ENCODE measurements at regions not wholly inside any gene's neighbourhood (a gene's known extent, or its start where the extent isn't known, plus 50 kb on each side); places are given as distances from the start of the nearest gene placed in this dataset.

GRCh38 chr12:125907351-125907750 lies 842.1 kb downstream of the AACS start:
- Histone ChIP-seq H3K36me3 (no peaks in the 10 kb centered on the region), H3K9me3 (peaks cover 0 to 26% (median 8%) of the 10 kb centered on the region in 8 donors), H3K27me3 (replicated peaks in 1 of 7) (no peaks in the 10 kb centered on the region), H3K4me3 (no peak overlapping the region), H3K4me1 (no peaks in the 10 kb centered on the region), H3K27ac (no peak overlapping the region)
- TF ChIP-seq POLR2A (IDR thresholded peaks at IDR 0.05) (no peak), CTCF (IDR thresholded peaks at IDR 0.05 in 8 of 11, conservative IDR thresholded peaks at IDR 0.05 in 3 of 11) (no peak), POLR2AphosphoS5 (IDR thresholded peaks at IDR 0.05) (no peak)
- intact Hi-C loops (cut with DNase I; ENCODE audit: low total_unique reads): no loop called here
- DNase-seq: no peak
- WGBS, 5 donors: 74 to 86% (median 83%) methylated on average over 3 of the region's 3 CpGs

- no peak overlapping the region for H3K27ac ChIP-seq
- TF ChIP-seq POLR2A (IDR thresholded peaks at IDR 0.05) (no peak), POLR2AphosphoS5 (IDR thresholded peaks at IDR 0.05) (no peak), CTCF (IDR thresholded peaks at IDR 0.05 in 8 of 11, conservative IDR thresholded peaks at IDR 0.05 in 3 of 11) (no peak)
- intact Hi-C loops (cut with DNase I; ENCODE audit: low total_unique reads): no loop called here
- no peak for DNase-seq
- no peak overlapping the region for H3K4me3 ChIP-seq
- H3K9me3 ChIP-seq: peaks cover 0 to 13% (median 0%) of the 10 kb centered on the region in 8 donors
- 77 to 86% (median 83%) methylated on average over 12 of the region's 12 CpGs for WGBS, 5 donors
- H3K36me3 ChIP-seq: no peaks in the 10 kb centered on the region
- H3K27me3 ChIP-seq (replicated peaks in 1 of 7): no peaks in the 10 kb centered on the region
- no peaks in the 10 kb centered on the region for H3K4me1 ChIP-seq
These were observed 854.7 kb downstream of the AACS start for GRCh38 chr12:125919856-125920470.

GRCh38 chr12:125922330-125922729 lies 857.1 kb downstream of the AACS start:
- Histone ChIP-seq H3K27ac (no peak overlapping the region), H3K4me1 (no peaks in the 10 kb centered on the region), H3K36me3 (no peaks in the 10 kb centered on the region), H3K27me3 (replicated peaks in 1 of 7) (no peaks in the 10 kb centered on the region), H3K9me3 (peaks cover 0 to 11% (median 0%) of the 10 kb centered on the region in 8 donors), H3K4me3 (no peak overlapping the region)
- no peak for TF ChIP-seq CTCF (IDR thresholded peaks at IDR 0.05 in 8 of 11, conservative IDR thresholded peaks at IDR 0.05 in 3 of 11)
- TF ChIP-seq POLR2A (IDR thresholded peaks at IDR 0.05): no peak
- no peak for TF ChIP-seq POLR2AphosphoS5 (IDR thresholded peaks at IDR 0.05)
- intact Hi-C loops (cut with DNase I; ENCODE audit: low total_unique reads): no loop called here
- 62 to 77% (median 72%) methylated on average over 5 of the region's 5 CpGs for whole genome bisulfite sequencing, 5 donors
- DNase-seq: no peak

- Histone ChIP-seq H3K4me1 (no peaks in the 10 kb centered on the region), H3K4me3 (no peak overlapping the region), H3K27ac (no peak overlapping the region), H3K36me3 (no peaks in the 10 kb centered on the region), H3K9me3 (peaks cover 0 to 3% (median 0%) of the 10 kb centered on the region in 8 donors), H3K27me3 (replicated peaks in 1 of 7) (no peaks in the 10 kb centered on the region)
- 75 to 95% (median 89%) methylated on average over 1 of the region's 1 CpG for WGBS, 5 donors
- TF ChIP-seq POLR2A (IDR thresholded peaks at IDR 0.05) (no peak), POLR2AphosphoS5 (IDR thresholded peaks at IDR 0.05) (no peak), CTCF (IDR thresholded peaks at IDR 0.05 in 8 of 11, conservative IDR thresholded peaks at IDR 0.05 in 3 of 11) (no peak)
- intact Hi-C loops (cut with DNase I; ENCODE audit: low total_unique reads): no loop called here
- no peak for DNase-seq
These were observed 871.3 kb downstream of the AACS start for GRCh38 chr12:125936502-125936901.
